ENCODE measurements at regions not wholly inside any gene's neighbourhood (a gene's known extent, or its start where the extent isn't known, plus 50 kb on each side); places are given as distances from the start of the nearest gene placed in this dataset. TPM values are rescaled to one million over a fixed set of nuclear protein-coding genes. Genes with fewer than 3 reads are reported as not detected.

DNA sequence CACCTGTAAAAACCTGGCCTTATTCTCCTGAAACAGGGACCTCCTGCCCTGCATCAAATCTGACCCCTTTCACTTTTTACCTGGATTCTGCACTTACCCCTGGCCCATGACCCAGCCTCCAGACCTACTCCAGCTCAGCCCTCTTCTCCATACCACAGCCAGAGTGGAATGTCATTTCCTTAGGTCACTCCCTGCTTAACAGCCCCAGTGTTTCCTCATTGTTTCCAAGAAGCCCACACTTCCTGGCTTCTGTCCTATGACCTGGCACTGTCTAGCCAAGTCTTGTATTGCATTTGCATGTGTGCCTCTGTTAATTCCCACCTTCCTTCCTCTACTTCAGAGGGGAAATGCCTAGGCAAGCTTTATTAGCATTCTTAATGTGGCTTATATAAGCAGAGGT, 51.4 kb upstream of the TRIB2 start:
- DNase-seq (ENCODE audit: low spot score, unreplicated experiment): no peak
- peaks cover 13% of the 10 kb centered on the region for H3K9me3 Mint-ChIP-seq (ENCODE audit: low read depth)
- no peaks in the 10 kb centered on the region for H3K4me1 Mint-ChIP-seq (ENCODE audit: low read depth)
- TF ChIP-seq, protein P1, sequence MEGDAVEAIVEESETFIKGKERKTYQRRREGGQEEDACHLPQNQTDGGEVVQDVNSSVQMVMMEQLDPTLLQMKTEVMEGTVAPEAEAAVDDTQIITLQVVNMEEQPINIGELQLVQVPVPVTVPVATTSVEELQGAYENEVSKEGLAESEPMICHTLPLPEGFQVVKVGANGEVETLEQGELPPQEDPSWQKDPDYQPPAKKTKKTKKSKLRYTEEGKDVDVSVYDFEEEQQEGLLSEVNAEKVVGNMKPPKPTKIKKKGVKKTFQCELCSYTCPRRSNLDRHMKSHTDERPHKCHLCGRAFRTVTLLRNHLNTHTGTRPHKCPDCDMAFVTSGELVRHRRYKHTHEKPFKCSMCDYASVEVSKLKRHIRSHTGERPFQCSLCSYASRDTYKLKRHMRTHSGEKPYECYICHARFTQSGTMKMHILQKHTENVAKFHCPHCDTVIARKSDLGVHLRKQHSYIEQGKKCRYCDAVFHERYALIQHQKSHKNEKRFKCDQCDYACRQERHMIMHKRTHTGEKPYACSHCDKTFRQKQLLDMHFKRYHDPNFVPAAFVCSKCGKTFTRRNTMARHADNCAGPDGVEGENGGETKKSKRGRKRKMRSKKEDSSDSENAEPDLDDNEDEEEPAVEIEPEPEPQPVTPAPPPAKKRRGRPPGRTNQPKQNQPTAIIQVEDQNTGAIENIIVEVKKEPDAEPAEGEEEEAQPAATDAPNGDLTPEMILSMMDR (IDR thresholded peaks at IDR 0.05; ENCODE audit: unreplicated experiment): no peak
- no peaks in the 10 kb centered on the region for H3K27me3 Mint-ChIP-seq
- no peak overlapping the region for H3K27ac Mint-ChIP-seq
- peaks cover 2% of the 10 kb centered on the region for H3K36me3 Mint-ChIP-seq (ENCODE audit: insufficient read depth)
- no peak overlapping the region for H3K4me3 Mint-ChIP-seq (ENCODE audit: low read depth)

DNA sequence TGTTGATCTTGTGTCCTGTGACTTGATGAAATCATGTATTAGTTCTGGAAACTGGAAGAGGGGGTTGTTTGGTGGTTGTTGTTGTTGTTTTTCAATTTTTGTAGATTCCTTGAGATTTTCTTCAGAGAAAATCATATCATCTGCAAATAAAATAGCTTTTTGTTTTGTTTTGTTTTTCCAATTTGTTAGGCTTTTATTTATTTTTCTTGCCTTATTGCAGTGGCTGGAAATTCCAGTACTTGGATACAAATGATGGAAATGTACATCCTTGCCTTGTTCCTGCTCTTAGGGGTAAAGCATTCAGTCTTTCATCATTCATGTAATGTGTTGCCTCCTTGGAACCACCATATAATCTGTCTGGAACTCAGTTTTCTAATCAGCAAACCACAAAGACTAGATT, 50.3 kb upstream of the TRIB2 start:
- Mint-ChIP-seq H3K27ac (no peak overlapping the region), H3K27me3 (no peaks in the 10 kb centered on the region), H3K4me3 (ENCODE audit: low read depth) (no peak overlapping the region), H3K4me1 (ENCODE audit: low read depth) (no peaks in the 10 kb centered on the region), H3K36me3 (ENCODE audit: insufficient read depth) (peaks cover 2% of the 10 kb centered on the region), H3K9me3 (ENCODE audit: low read depth) (peaks cover 10% of the 10 kb centered on the region)
- TF ChIP-seq, protein P1 (IDR thresholded peaks at IDR 0.05; ENCODE audit: unreplicated experiment): no peak
- no peak for DNase-seq (ENCODE audit: low spot score, unreplicated experiment)

Small RNAs in the stretch of these regions (microRNA-seq; reads per million reads assigned to microRNA genes)
- not detected for gene MIR3681 (ENCODE audit: borderline number of aligned reads, unreplicated experiment)

Measured in progenitor cell of endocrine pancreas (in vitro differentiated cells).